CD14-positive monocyte (primary cell): ENCODE measurements at regions not wholly inside any gene's neighbourhood (a gene's known extent, or its start where the extent isn't known, plus 50 kb on each side); places are given as distances from the start of the nearest gene placed in this dataset.

Experiments
- DNase-seq, 3 donors: peaks; one replicate each; pipeline ENCODE4 v3.0.0-alpha.2; 2011 to 2022
- H2AFZ ChIP-seq: 2 replicates; pipeline ENCODE4 v1.6.0; 2012; ENCODE audit warnings: mild to moderate bottlenecking, low read depth, low read length, inconsistent platforms; ENCODE audit not compliant: insufficient read depth, poor library complexity, severe bottlenecking
- H3K27ac ChIP-seq, 2 donors: 1 replicate in 1 of 2; 2 replicates in 1 of 2; pipeline ENCODE4 v1.5.1; 2012 to 2013; ENCODE audit warnings: low read length in 2 of 2, control low read depth in 1 of 2, inconsistent platforms in 1 of 2, low read depth in 1 of 2, mild to moderate bottlenecking in 1 of 2
- H3K27me3 ChIP-seq, 2 donors: one replicate each; pipeline versions ENCODE4 v1.6.0 to v1.6.1; 2011 to 2013; ENCODE audit warnings: low read length in 2 of 2; ENCODE audit not compliant: control insufficient read depth in 2 of 2, insufficient read depth in 2 of 2
- H3K36me3 ChIP-seq, 2 donors: replicated peaks in 1 of 2; 1 replicate in 1 of 2; 2 replicates in 1 of 2; pipeline versions ENCODE4 v1.5.1 to v1.6.1; 2012 to 2013; ENCODE audit warnings: low read length in 2 of 2, control low read depth in 1 of 2, inconsistent platforms in 1 of 2, mild to moderate bottlenecking in 1 of 2; ENCODE audit not compliant: insufficient read depth in 2 of 2, control insufficient read depth in 1 of 2
- H3K4me1 ChIP-seq, 2 donors: 1 replicate in 1 of 2; 2 replicates in 1 of 2; pipeline versions ENCODE4 v1.5.1 to v1.6.1; 2012 to 2013; ENCODE audit warnings: low read length in 2 of 2, control low read depth in 1 of 2, inconsistent platforms in 1 of 2, mild to moderate bottlenecking in 1 of 2, moderate library complexity in 1 of 2; ENCODE audit not compliant: insufficient read depth in 2 of 2, control insufficient read depth in 1 of 2
- H3K4me2 ChIP-seq: replicated peaks from 2 replicates; pipeline ENCODE3; 2012; ENCODE audit warnings: low read length, moderate library complexity, mild to moderate bottlenecking; ENCODE audit not compliant: poor library complexity, severe bottlenecking; ENCODE audit errors: extremely low read depth
- H3K4me3 ChIP-seq, 3 experiments: fragments of 200-600 bp in 1 of 3; sonication (generic) in 1 of 3; replicated peaks in 1 of 3; 1 replicate in 2 of 3; 2 replicates in 1 of 3; pipeline ENCODE4 v1.5.1; 2011 to 2013; ENCODE audit warnings: low read length in 3 of 3, mild to moderate bottlenecking in 3 of 3, control low read depth in 2 of 3, low read depth in 2 of 3, inconsistent platforms in 1 of 3, moderate library complexity in 1 of 3
- H3K79me2 ChIP-seq: 2 replicates; pipeline ENCODE4 v1.6.0; 2012; ENCODE audit warnings: mild to moderate bottlenecking, control low read depth, inconsistent platforms, low read length, moderate library complexity; ENCODE audit not compliant: insufficient read depth
- H3K9ac ChIP-seq: 2 replicates; pipeline ENCODE4 v1.6.0; 2017; ENCODE audit warnings: low read length, mild to moderate bottlenecking; ENCODE audit not compliant: insufficient read depth, poor library complexity, severe bottlenecking
- H3K9me3 ChIP-seq, 2 donors: replicated peaks in 1 of 2; 1 replicate in 1 of 2; 2 replicates in 1 of 2; pipeline versions ENCODE4 v1.5.1 to v1.6.1; 2012 to 2013; ENCODE audit warnings: low read length in 2 of 2, control low read depth in 1 of 2; ENCODE audit not compliant: control insufficient read depth in 1 of 2, insufficient read depth in 1 of 2
- H4K20me1 ChIP-seq: 2 replicates; pipeline ENCODE4 v1.6.0; 2012; ENCODE audit warnings: mild to moderate bottlenecking, low read length, control low read depth, moderate library complexity; ENCODE audit not compliant: insufficient read depth
- H3K27ac Mint-ChIP-seq, 7 donors: one replicate each; pipeline ENCODE4 v1.8.0; 2020; ENCODE audit warnings: mild to moderate bottlenecking in 7 of 7, mixed read lengths in 7 of 7, moderate library complexity in 6 of 7, inconsistent platforms in 2 of 7
- H3K27me3 Mint-ChIP-seq, 3 donors: one replicate each; pipeline ENCODE4 v1.8.0; 2021 to 2022; ENCODE audit warnings: low read depth in 3 of 3, mild to moderate bottlenecking in 3 of 3, mixed read lengths in 3 of 3, moderate library complexity in 3 of 3, inconsistent platforms in 1 of 3
- H3K36me3 Mint-ChIP-seq, 2 donors: one replicate each; pipeline ENCODE4 v1.8.0; 2020; ENCODE audit warnings: mixed read lengths in 2 of 2, inconsistent platforms in 1 of 2, mild to moderate bottlenecking in 1 of 2
- H3K4me1 Mint-ChIP-seq: one replicate; pipeline ENCODE4 v1.8.0; 2020; ENCODE audit warnings: mild to moderate bottlenecking, mixed read lengths
- H3K4me3 Mint-ChIP-seq, 2 donors: one replicate each; pipeline ENCODE4 v1.8.0; 2020; ENCODE audit warnings: mild to moderate bottlenecking in 2 of 2, mixed read lengths in 2 of 2, moderate library complexity in 1 of 2
- H3K9me3 Mint-ChIP-seq, 7 donors: one replicate each; pipeline ENCODE4 v1.8.0; 2020 to 2022; ENCODE audit warnings: mixed read lengths in 7 of 7, mild to moderate bottlenecking in 6 of 7, moderate library complexity in 6 of 7, inconsistent platforms in 2 of 7
- WGBS: methylation state at CpG from one replicate; pipeline ENCODE4 v1.1.5; 2013; ENCODE audit warnings: missing lambda C conversion rate; ENCODE audit not compliant: insufficient coverage; 5-methylcytosine and 5-hydroxymethylcytosine counted together
- intact Hi-C, 2 donors: fragments of 100-400 bp; cut with micrococcal nuclease; formaldehyde crosslinking; loops; one replicate each; pipeline versions ENCODE4 v1.15.0 to v1.15.1; 2023
- TF ChIP-seq, protein P1 (sequence below): fragments of 200-600 bp; IDR thresholded peaks from one replicate; pipeline ENCODE4 v1.8.0; 2022; ENCODE audit warnings: antibody characterized with exemption, mild to moderate bottlenecking

- WGBS: 100% methylated on average over 1 of the region's 4 CpGs
- Histone ChIP-seq H3K36me3 (no peaks in the 10 kb centered on the region), H3K4me2 (no peak overlapping the region), H3K9me3 (no peaks in the 10 kb centered on the region), H3K27me3 (no peaks in the 10 kb centered on the region), H4K20me1 (no peaks in the 10 kb centered on the region), H3K4me1 (no peaks in the 10 kb centered on the region), H3K79me2 (no peaks in the 10 kb centered on the region), H2AFZ (no peak overlapping the region), H3K9ac (no peak overlapping the region), H3K27ac (no peak overlapping the region), H3K4me3 (no peak overlapping the region)
- Mint-ChIP-seq H3K36me3 (no peaks in the 10 kb centered on the region), H3K9me3 (peaks cover 0 to 3% (median 0%) of the 10 kb centered on the region in 7 donors), H3K27ac (no peak overlapping the region), H3K4me3 (no peak overlapping the region), H3K4me1 (no peaks in the 10 kb centered on the region), H3K27me3 (no peaks in the 10 kb centered on the region)
- intact Hi-C loops: no loop called here
- no peak for DNase-seq
- TF ChIP-seq, protein P1, sequence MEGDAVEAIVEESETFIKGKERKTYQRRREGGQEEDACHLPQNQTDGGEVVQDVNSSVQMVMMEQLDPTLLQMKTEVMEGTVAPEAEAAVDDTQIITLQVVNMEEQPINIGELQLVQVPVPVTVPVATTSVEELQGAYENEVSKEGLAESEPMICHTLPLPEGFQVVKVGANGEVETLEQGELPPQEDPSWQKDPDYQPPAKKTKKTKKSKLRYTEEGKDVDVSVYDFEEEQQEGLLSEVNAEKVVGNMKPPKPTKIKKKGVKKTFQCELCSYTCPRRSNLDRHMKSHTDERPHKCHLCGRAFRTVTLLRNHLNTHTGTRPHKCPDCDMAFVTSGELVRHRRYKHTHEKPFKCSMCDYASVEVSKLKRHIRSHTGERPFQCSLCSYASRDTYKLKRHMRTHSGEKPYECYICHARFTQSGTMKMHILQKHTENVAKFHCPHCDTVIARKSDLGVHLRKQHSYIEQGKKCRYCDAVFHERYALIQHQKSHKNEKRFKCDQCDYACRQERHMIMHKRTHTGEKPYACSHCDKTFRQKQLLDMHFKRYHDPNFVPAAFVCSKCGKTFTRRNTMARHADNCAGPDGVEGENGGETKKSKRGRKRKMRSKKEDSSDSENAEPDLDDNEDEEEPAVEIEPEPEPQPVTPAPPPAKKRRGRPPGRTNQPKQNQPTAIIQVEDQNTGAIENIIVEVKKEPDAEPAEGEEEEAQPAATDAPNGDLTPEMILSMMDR: no peak
These were observed 413.1 kb downstream of the NKX6-1 start for GRCh38 chr4:84085986-84086385.

DNA sequence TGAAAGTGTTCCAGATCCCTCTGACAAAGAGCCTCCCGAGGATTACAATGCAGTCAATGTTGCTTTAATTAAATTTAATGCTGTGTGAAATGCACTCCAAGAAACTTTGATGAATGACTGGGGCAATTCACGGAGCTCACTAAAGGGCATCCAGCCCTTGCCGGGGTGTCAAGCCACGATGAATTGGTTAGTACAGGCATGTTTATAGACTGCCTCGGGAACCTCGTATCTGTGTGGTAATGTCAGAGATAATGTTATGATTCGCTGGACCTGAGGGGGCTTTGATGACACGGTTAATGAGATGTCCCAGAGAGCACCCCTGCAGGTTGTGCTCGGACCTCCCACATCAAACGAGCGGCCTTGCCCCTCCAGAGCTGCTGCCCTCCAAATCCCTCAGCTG lies 428.8 kb downstream of the NKX6-1 start:
- no peaks in the 10 kb centered on the region for H3K4me1 Mint-ChIP-seq
- H3K4me3 Mint-ChIP-seq: no peak overlapping the region
- H3K27ac Mint-ChIP-seq: no peak overlapping the region
- H4K20me1 ChIP-seq: no peaks in the 10 kb centered on the region
- H3K27ac ChIP-seq: no peak overlapping the region
- no peak for DNase-seq
- intact Hi-C loops: no loop called here
- peaks cover 3 to 6% of the 10 kb centered on the region in 2 donors for H3K9me3 ChIP-seq
- H3K27me3 Mint-ChIP-seq: peaks cover 0 to 4% (median 0%) of the 10 kb centered on the region in 3 donors
- no peak overlapping the region for H2AFZ ChIP-seq
- H3K27me3 ChIP-seq: no peaks in the 10 kb centered on the region
- H3K36me3 Mint-ChIP-seq: no peaks in the 10 kb centered on the region
- H3K9ac ChIP-seq: no peak overlapping the region
- H3K36me3 ChIP-seq: no peaks in the 10 kb centered on the region
- 50% methylated on average over 6 of the region's 11 CpGs for WGBS
- H3K4me1 ChIP-seq: no peaks in the 10 kb centered on the region
- H3K9me3 Mint-ChIP-seq: peaks cover 0 to 10% (median 5%) of the 10 kb centered on the region in 7 donors
- no peak overlapping the region for H3K4me2 ChIP-seq
- no peaks in the 10 kb centered on the region for H3K79me2 ChIP-seq
- TF ChIP-seq, protein P1: no peak
- H3K4me3 ChIP-seq: no peak overlapping the region
